ENCODE measurements at regions not wholly inside any gene's neighbourhood (a gene's known extent, or its start where the extent isn't known, plus 50 kb on each side); places are given as distances from the start of the nearest gene placed in this dataset.

GRCh38 chr2:12536976-12537375 is 179.8 kb upstream of the TRIB2 start:
- TF ChIP-seq, protein P1, sequence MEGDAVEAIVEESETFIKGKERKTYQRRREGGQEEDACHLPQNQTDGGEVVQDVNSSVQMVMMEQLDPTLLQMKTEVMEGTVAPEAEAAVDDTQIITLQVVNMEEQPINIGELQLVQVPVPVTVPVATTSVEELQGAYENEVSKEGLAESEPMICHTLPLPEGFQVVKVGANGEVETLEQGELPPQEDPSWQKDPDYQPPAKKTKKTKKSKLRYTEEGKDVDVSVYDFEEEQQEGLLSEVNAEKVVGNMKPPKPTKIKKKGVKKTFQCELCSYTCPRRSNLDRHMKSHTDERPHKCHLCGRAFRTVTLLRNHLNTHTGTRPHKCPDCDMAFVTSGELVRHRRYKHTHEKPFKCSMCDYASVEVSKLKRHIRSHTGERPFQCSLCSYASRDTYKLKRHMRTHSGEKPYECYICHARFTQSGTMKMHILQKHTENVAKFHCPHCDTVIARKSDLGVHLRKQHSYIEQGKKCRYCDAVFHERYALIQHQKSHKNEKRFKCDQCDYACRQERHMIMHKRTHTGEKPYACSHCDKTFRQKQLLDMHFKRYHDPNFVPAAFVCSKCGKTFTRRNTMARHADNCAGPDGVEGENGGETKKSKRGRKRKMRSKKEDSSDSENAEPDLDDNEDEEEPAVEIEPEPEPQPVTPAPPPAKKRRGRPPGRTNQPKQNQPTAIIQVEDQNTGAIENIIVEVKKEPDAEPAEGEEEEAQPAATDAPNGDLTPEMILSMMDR (IDR thresholded peaks at IDR 0.05): no peak
- TF ChIP-seq ZFX (IDR thresholded peaks at IDR 0.05; ENCODE audit: borderline replicate concordance): no peak

Measured in 22Rv1 (cell line).